GM23338 (cell line): ENCODE measurements at regions not wholly inside any gene's neighbourhood (a gene's known extent, or its start where the extent isn't known, plus 50 kb on each side); places are given as distances from the start of the nearest gene placed in this dataset.

Experiments
- ATAC-seq: fragments of 200-7000 bp; cut with Tn5 transposase; 3 replicates; pipeline ENCODE4 v1.9.1; 2020
- DNase-seq: peaks from one replicate; pipeline ENCODE4 v3.0.0-alpha.2; 2015; ENCODE audit warnings: low spot score
- H2AFZ ChIP-seq: fragments of 200-600 bp; sonication (generic); 2 replicates; pipeline ENCODE4 v1.8.0; 2016; ENCODE audit warnings: antibody characterized with exemption, mild to moderate bottlenecking, moderate library complexity
- H3F3A ChIP-seq: fragments of 200-600 bp; sonication (generic); replicated peaks from 2 replicates; pipeline ENCODE4 v1.8.0; 2017; ENCODE audit warnings: antibody characterized with exemption, mixed run types, low read depth
- H3K27ac ChIP-seq: fragments of 200-600 bp; sonication (generic); 2 replicates; pipeline ENCODE4 v1.6.1; 2016; ENCODE audit warnings: low read depth
- H3K27me3 ChIP-seq: fragments of 200-600 bp; sonication (generic); 2 replicates; pipeline ENCODE4 v1.8.0; 2016; ENCODE audit warnings: mild to moderate bottlenecking, mixed run types, moderate library complexity; ENCODE audit not compliant: insufficient read depth
- H3K36me3 ChIP-seq: fragments of 200-600 bp; sonication (generic); 2 replicates; pipeline ENCODE4 v1.8.0; 2016; ENCODE audit warnings: mild to moderate bottlenecking; ENCODE audit not compliant: insufficient read depth
- H3K4me1 ChIP-seq: fragments of 200-600 bp; sonication (generic); 2 replicates; pipeline ENCODE4 v1.8.0; 2016; ENCODE audit warnings: mild to moderate bottlenecking, moderate library complexity; ENCODE audit not compliant: insufficient read depth
- H3K4me2 ChIP-seq: fragments of 200-600 bp; sonication (generic); 2 replicates; pipeline ENCODE4 v1.7.1; 2017; ENCODE audit warnings: mixed run types
- H3K4me3 ChIP-seq: fragments of 200-600 bp; sonication (generic); 2 replicates; pipeline ENCODE4 v1.6.1; 2016; ENCODE audit warnings: mixed run types
- H3K79me2 ChIP-seq: fragments of 200-600 bp; sonication (generic); replicated peaks from 2 replicates; pipeline ENCODE4 v1.8.0; 2017; ENCODE audit warnings: mild to moderate bottlenecking; ENCODE audit not compliant: insufficient read depth
- H3K9me2 ChIP-seq: fragments of 200-600 bp; sonication (generic); 2 replicates; pipeline ENCODE4 v1.8.0; 2017; ENCODE audit not compliant: insufficient read depth
- H4K20me1 ChIP-seq: fragments of 200-600 bp; sonication (generic); replicated peaks from 2 replicates; pipeline ENCODE4 v1.8.0; 2017; ENCODE audit warnings: mild to moderate bottlenecking; ENCODE audit not compliant: insufficient read depth
- H3K27ac Mint-ChIP-seq: 2 replicates; pipeline ENCODE4 v1.8.0; 2020; ENCODE audit warnings: inconsistent platforms, mild to moderate bottlenecking, moderate library complexity, mixed read lengths
- H3K27me3 Mint-ChIP-seq: 3 replicates; pipeline ENCODE4 v1.8.0; 2022; ENCODE audit warnings: low read depth, mild to moderate bottlenecking, moderate library complexity, mixed read lengths, inconsistent platforms; ENCODE audit not compliant: insufficient read depth, poor library complexity
- H3K36me3 Mint-ChIP-seq: 3 replicates; pipeline ENCODE4 v1.8.0; 2021; ENCODE audit warnings: low read depth, mild to moderate bottlenecking, inconsistent platforms, moderate library complexity, mixed read lengths
- H3K4me1 Mint-ChIP-seq: 3 replicates; pipeline ENCODE4 v1.8.0; 2020; ENCODE audit warnings: mild to moderate bottlenecking, inconsistent platforms, mixed read lengths
- H3K4me3 Mint-ChIP-seq: 3 replicates; pipeline ENCODE4 v1.8.0; 2021; ENCODE audit warnings: moderate library complexity, mild to moderate bottlenecking, inconsistent platforms, mixed read lengths
- H3K9me3 Mint-ChIP-seq: 3 replicates; pipeline ENCODE4 v1.8.0; 2020; ENCODE audit warnings: moderate library complexity, mild to moderate bottlenecking, inconsistent platforms, mixed read lengths
- CREB1 ChIP-seq: fragments of 250-450 bp; sonication (Bioruptor Pico); IDR thresholded peaks from 2 replicates; pipeline ENCODE4 v1.5.0; 2020; ENCODE audit warnings: low read depth, mild to moderate bottlenecking, moderate library complexity
- CTCF ChIP-seq, 2 experiments: fragments of 200-600 bp in 1 of 2; sonication (generic) in 1 of 2; conservative IDR thresholded peaks; 2 replicates each; pipeline versions ENCODE4 v1.5.1 to v1.6.1; 2016 to 2017; ENCODE audit warnings: antibody characterized with exemption in 2 of 2, low read depth in 2 of 2, mild to moderate bottlenecking in 2 of 2, moderate library complexity in 1 of 2
- ETS1 ChIP-seq: IDR thresholded peaks from 2 replicates; pipeline ENCODE4 v1.6.1; 2016; ENCODE audit warnings: antibody characterized with exemption
- EZH2phosphoT487 ChIP-seq: fragments of 200-600 bp; sonication (generic); IDR thresholded peaks from one replicate; pipeline ENCODE4 v1.8.1; 2018; ENCODE audit warnings: antibody characterized with exemption; ENCODE audit not compliant: unreplicated experiment
- JUNB ChIP-seq: IDR thresholded peaks from one replicate; pipeline ENCODE4 v1.6.1; 2016; ENCODE audit warnings: antibody characterized with exemption; ENCODE audit not compliant: unreplicated experiment
- POLR2AphosphoS5 ChIP-seq: IDR thresholded peaks from 2 replicates; pipeline ENCODE4 v1.6.1; 2016; ENCODE audit warnings: antibody characterized with exemption, low read depth
- REST ChIP-seq: IDR thresholded peaks from one replicate; pipeline ENCODE4 v1.6.1; 2018; ENCODE audit warnings: antibody characterized with exemption; ENCODE audit not compliant: unreplicated experiment
- ZNF331 ChIP-seq: fragments of 250-450 bp; sonication (Bioruptor Pico); IDR thresholded peaks from 2 replicates; pipeline ENCODE4 v1.5.0; 2020; ENCODE audit warnings: low read depth, mild to moderate bottlenecking, moderate library complexity
- ZNF462 ChIP-seq: fragments of 250-450 bp; sonication (Bioruptor Pico); IDR thresholded peaks from 2 replicates; pipeline ENCODE4 v1.5.0; 2020; ENCODE audit warnings: mild to moderate bottlenecking, moderate library complexity

GRCh38 chr11:27230192-27230572, 132.8 kb downstream of the CCDC34 start (continued):
- TF ChIP-seq REST, result no peak
- no peak for TF ChIP-seq CTCF (conservative IDR thresholded peaks at IDR 0.05; ENCODE audit: low read depth in 2 of 2)
- no peak for TF ChIP-seq ZNF331 (CRISPR knock-in tag)

- no peak overlapping the region for H2AFZ ChIP-seq
- H4K20me1 ChIP-seq, result no peaks in the 10 kb centered on the region
- H3F3A ChIP-seq, result no peaks in the 10 kb centered on the region
- DNase-seq, result no peak
- Mint-ChIP-seq H3K9me3 (peaks cover 5% of the 10 kb centered on the region; the same call in 2 of the 3 replicates), H3K4me3 (no peak overlapping the region), H3K36me3 (no peaks in the 10 kb centered on the region), H3K4me1 (peaks cover 33% of the 10 kb centered on the region), H3K27me3 (no peaks in the 10 kb centered on the region), H3K27ac (no peak overlapping the region)
- H3K4me2 ChIP-seq, result peak overlapping the region; percentile 15; the same call in 1 of the 2 replicates
- H3K27me3 ChIP-seq, result no peaks in the 10 kb centered on the region
- H3K4me3 ChIP-seq, result no peak overlapping the region
- no peaks in the 10 kb centered on the region for H3K36me3 ChIP-seq
- H3K27ac ChIP-seq, result no peak overlapping the region
- H3K9me2 ChIP-seq, result no peaks in the 10 kb centered on the region; the same call in 1 of the 2 replicates
- no peak for ATAC-seq
- H3K79me2 ChIP-seq, result no peaks in the 10 kb centered on the region
- H3K4me1 ChIP-seq, result peaks cover 12% of the 10 kb centered on the region
- TF ChIP-seq POLR2AphosphoS5 (no peak), ETS1 (no peak), CREB1 (no peak), JUNB (no peak), CTCF (conservative IDR thresholded peaks at IDR 0.05; ENCODE audit: low read depth in 2 of 2) (no peak), ZNF462 (CRISPR knock-in tag) (no peak), EZH2phosphoT487 (no peak)
Observed at GRCh38 chr11:27229511-27230191, 133.4 kb downstream of the CCDC34 start.
